ENCODE measurements at regions not wholly inside any gene's neighbourhood (a gene's known extent, or its start where the extent isn't known, plus 50 kb on each side); places are given as distances from the start of the nearest gene placed in this dataset.

DNA sequence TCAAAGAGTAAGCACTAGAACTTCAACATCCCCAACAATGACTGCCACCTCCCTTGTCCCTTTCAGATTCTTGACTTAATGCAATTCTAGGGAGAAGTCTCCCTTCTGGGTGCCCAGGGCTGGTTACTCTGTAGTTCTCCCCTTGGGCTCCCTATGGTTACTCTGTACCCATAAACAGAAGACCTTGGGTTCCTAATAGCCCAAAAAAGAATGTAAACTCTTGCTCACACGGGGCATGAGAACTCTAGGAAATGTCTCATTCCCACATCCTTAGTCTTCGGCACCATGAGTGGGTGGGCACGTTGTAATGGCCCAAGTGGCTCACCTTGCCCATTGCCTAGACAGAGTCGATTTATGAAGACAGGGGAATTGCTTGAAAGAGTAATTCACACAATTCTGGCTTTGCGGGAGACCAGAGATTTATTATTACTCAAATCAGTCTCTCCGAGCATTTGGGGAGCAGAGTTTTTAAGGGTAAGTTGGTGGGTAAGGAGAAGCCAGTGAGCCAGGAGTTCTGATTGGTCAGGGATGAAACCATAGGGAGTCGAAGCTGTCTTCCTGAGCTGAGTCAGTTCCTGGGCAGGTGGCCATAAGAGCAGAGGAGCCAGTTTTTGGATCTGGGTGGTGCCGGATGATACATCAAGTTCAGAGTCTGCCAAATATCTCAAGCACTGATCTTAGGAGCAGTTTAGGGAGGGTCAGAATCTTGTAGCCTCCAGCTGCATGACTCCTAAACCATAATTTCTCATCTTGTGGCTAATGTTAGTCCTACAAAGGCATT is 61.2 kb upstream of the SIRPG start:
- Histone ChIP-seq H2AFZ (ENCODE audit: low read length) (peak overlapping the region; percentile 45), H3K27me3 (ENCODE audit: low read length) (no peaks in the 10 kb centered on the region), H4K20me1 (ENCODE audit: low read length) (no peaks in the 10 kb centered on the region), H3K9me3 (ENCODE audit: low read length) (peaks cover 6% of the 10 kb centered on the region; the same call in 1 of the 2 replicates), H3K9me2 (replicated peaks; ENCODE audit: low read length) (no peaks in the 10 kb centered on the region), H3F3A (ENCODE audit: low read length, unreplicated experiment) (peaks cover 14% of the 10 kb centered on the region), H3K4me3 (ENCODE audit: low read length) (0 out of 2 replicates have a peak overlapping the region, but pooled peaks have one; percentile 15), H3K79me2 (ENCODE audit: low read length) (peaks cover 10% of the 10 kb centered on the region; the same call in 1 of the 2 replicates), H3K27ac (ENCODE audit: low read length) (peak overlapping the region; percentile 97), H3K36me3 (ENCODE audit: low read depth, low read length) (peaks cover 3% of the 10 kb centered on the region; the same call in 1 of the 2 replicates), H3K4me2 (ENCODE audit: low read length) (peak overlapping the region; percentile 61), H3K9ac (ENCODE audit: low read length) (peak overlapping the region; percentile 79), H3K4me1 (ENCODE audit: insufficient read depth, low read length) (peaks cover 61% of the 10 kb centered on the region)
- POLR2A ChIA-PET (ENCODE audit: unreplicated experiment): interaction anchor here (0.6 to 1.0 kb wide), 2 partner anchors 58 to 251 kb away, joined by 3 read pairs; no protein-coding TSS in a partner anchor
- DNase-seq (peak; percentile 99), ATAC-seq (peak; percentile 96)
- CTCF ChIA-PET: interaction anchor here (0.8 kb wide), 1 partner anchor 215 kb away, joined by 4 read pairs; no protein-coding TSS in a partner anchor
- intact Hi-C loops (cut with micrococcal nuclease): loop anchor here (1.0 to 2.0 kb wide), 2 partner anchors 16 to 209 kb away; no protein-coding TSS in a partner anchor
- TSS peak; percentile 97 for BruUV-seq (replicated peaks)
- TF ChIP-seq, protein P1, sequence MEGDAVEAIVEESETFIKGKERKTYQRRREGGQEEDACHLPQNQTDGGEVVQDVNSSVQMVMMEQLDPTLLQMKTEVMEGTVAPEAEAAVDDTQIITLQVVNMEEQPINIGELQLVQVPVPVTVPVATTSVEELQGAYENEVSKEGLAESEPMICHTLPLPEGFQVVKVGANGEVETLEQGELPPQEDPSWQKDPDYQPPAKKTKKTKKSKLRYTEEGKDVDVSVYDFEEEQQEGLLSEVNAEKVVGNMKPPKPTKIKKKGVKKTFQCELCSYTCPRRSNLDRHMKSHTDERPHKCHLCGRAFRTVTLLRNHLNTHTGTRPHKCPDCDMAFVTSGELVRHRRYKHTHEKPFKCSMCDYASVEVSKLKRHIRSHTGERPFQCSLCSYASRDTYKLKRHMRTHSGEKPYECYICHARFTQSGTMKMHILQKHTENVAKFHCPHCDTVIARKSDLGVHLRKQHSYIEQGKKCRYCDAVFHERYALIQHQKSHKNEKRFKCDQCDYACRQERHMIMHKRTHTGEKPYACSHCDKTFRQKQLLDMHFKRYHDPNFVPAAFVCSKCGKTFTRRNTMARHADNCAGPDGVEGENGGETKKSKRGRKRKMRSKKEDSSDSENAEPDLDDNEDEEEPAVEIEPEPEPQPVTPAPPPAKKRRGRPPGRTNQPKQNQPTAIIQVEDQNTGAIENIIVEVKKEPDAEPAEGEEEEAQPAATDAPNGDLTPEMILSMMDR (conservative IDR thresholded peaks at IDR 0.05; ENCODE audit: low read depth, low read length): no peak
- no peak for TF ChIP-seq EZH2 (IDR thresholded peaks at IDR 0.05; ENCODE audit: low read length, unreplicated experiment)
- TF ChIP-seq EZH2phosphoT487 (IDR thresholded peaks at IDR 0.05; ENCODE audit: borderline replicate concordance, low read length): no peak

DNA sequence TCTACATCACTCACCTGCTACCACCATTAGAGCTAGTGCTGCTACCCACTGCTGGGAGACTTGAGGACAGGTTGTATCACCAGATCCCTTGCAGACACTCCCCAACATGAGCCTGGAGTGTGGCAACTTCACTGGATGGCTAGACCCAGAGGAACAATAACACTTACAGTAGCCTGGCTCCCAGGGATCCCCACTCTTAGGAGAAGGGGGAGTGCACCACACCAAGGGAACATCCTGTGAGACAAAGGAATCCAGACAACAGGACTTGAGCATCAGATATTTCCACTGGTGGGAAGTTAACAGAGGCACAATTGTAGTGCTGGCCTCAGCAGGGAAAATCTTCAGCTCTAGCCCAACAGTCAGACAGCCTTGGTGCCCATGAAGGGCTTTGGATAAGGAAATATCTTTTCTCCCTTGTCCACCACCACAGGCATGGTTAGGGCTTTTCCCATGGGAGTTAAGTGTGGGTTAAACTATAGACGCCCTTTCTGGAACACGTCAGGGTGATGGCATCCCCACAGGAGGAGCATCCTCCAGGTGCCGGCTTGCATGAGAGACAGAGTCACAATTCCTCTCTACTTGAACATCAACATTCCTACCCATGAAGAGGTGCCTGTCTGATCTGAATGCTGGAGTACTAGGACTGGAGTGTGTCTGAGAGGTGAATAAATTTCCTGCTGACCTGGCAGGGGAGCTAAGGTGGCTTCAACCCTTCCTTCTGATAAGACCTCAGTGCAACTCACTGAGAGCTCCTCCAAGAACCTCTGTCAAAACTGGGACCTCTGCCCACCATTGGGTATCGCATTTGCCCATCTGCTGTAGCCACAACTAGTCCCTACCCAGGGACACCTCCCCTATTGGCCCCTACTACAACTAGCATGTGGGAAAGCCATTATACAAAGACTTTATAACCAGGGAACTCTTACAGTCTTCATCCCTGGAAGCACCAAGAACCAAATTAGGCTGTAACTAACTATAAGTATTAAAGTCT is 55.4 kb upstream of the SIRPG start:
- TF ChIP-seq, protein P1 (conservative IDR thresholded peaks at IDR 0.05; ENCODE audit: low read depth, low read length): no peak
- no peak for TF ChIP-seq EZH2 (IDR thresholded peaks at IDR 0.05; ENCODE audit: low read length, unreplicated experiment)
- no peak for TF ChIP-seq EZH2phosphoT487 (IDR thresholded peaks at IDR 0.05; ENCODE audit: borderline replicate concordance, low read length)
- BruUV-seq (replicated peaks): no TSS peak
- no peak for ATAC-seq

More for the DNA sequence above, 55.4 kb upstream of the SIRPG start:
- Histone ChIP-seq H3K4me1 (ENCODE audit: insufficient read depth, low read length) (peaks cover 13% of the 10 kb centered on the region), H2AFZ (ENCODE audit: low read length) (no peak overlapping the region), H3K27me3 (ENCODE audit: low read length) (no peaks in the 10 kb centered on the region), H3K9me2 (replicated peaks; ENCODE audit: low read length) (no peaks in the 10 kb centered on the region), H4K20me1 (ENCODE audit: low read length) (no peaks in the 10 kb centered on the region), H3K9ac (ENCODE audit: low read length) (no peak overlapping the region), H3K79me2 (ENCODE audit: low read length) (peaks cover 10% of the 10 kb centered on the region; the same call in 1 of the 2 replicates), H3K4me2 (ENCODE audit: low read length) (no peak overlapping the region), H3K4me3 (ENCODE audit: low read length) (no peak overlapping the region), H3K27ac (ENCODE audit: low read length) (no peak overlapping the region), H3F3A (ENCODE audit: low read length, unreplicated experiment) (peaks cover under 1% of the 10 kb centered on the region), H3K9me3 (ENCODE audit: low read length) (peaks cover 6% of the 10 kb centered on the region; the same call in 1 of the 2 replicates), H3K36me3 (ENCODE audit: low read depth, low read length) (peaks cover 3% of the 10 kb centered on the region; the same call in 1 of the 2 replicates)
- DNase-seq: no peak
- CTCF ChIA-PET: no interaction called here
- POLR2A ChIA-PET (ENCODE audit: unreplicated experiment): no interaction called here
- intact Hi-C loops (cut with micrococcal nuclease): no loop called here

All from PC-3 (cell line).